ENCODE measurements at regions not wholly inside any gene's neighbourhood (a gene's known extent, or its start where the extent isn't known, plus 50 kb on each side); places are given as distances from the start of the nearest gene placed in this dataset.

GRCh38 chr7:120091807-120092206, 181.2 kb upstream of the KCND2 start:
- no peaks in the 10 kb centered on the region for H3K9me3 Mint-ChIP-seq (ENCODE audit: unreplicated experiment)
- H3K4me1 Mint-ChIP-seq (ENCODE audit: unreplicated experiment) = peaks cover 18% of the 10 kb centered on the region
- TF ChIP-seq CTCF (IDR thresholded peaks at IDR 0.05) = no peak
- no peak overlapping the region for H3K4me3 Mint-ChIP-seq (ENCODE audit: unreplicated experiment)
- no peak for DNase-seq (ENCODE audit: extremely low spot score, unreplicated experiment)
- no peaks in the 10 kb centered on the region for H3K36me3 Mint-ChIP-seq (ENCODE audit: unreplicated experiment)
- no peak overlapping the region for H3K27ac Mint-ChIP-seq (ENCODE audit: unreplicated experiment)
- H3K27me3 Mint-ChIP-seq (ENCODE audit: unreplicated experiment) = peaks cover 2% of the 10 kb centered on the region

- Mint-ChIP-seq H3K9me3 (ENCODE audit: unreplicated experiment) (no peaks in the 10 kb centered on the region), H3K27me3 (ENCODE audit: unreplicated experiment) (peaks cover 2% of the 10 kb centered on the region), H3K4me1 (ENCODE audit: unreplicated experiment) (peaks cover 2% of the 10 kb centered on the region), H3K4me3 (ENCODE audit: unreplicated experiment) (no peak overlapping the region), H3K36me3 (ENCODE audit: unreplicated experiment) (no peaks in the 10 kb centered on the region), H3K27ac (ENCODE audit: unreplicated experiment) (no peak overlapping the region)
- no peak for TF ChIP-seq CTCF (IDR thresholded peaks at IDR 0.05)
- no peak for DNase-seq (ENCODE audit: extremely low spot score, unreplicated experiment)
These were observed 176.0 kb upstream of the KCND2 start for GRCh38 chr7:120097020-120097419.

GRCh38 chr7:120097774-120098173, 175.2 kb upstream of the KCND2 start:
- peaks cover 2% of the 10 kb centered on the region for H3K4me1 Mint-ChIP-seq (ENCODE audit: unreplicated experiment)
- no peak overlapping the region for H3K27ac Mint-ChIP-seq (ENCODE audit: unreplicated experiment)
- no peaks in the 10 kb centered on the region for H3K9me3 Mint-ChIP-seq (ENCODE audit: unreplicated experiment)
- no peak for DNase-seq (ENCODE audit: extremely low spot score, unreplicated experiment)
- no peaks in the 10 kb centered on the region for H3K27me3 Mint-ChIP-seq (ENCODE audit: unreplicated experiment)
- no peak for TF ChIP-seq CTCF (IDR thresholded peaks at IDR 0.05)
- H3K36me3 Mint-ChIP-seq (ENCODE audit: unreplicated experiment) = no peaks in the 10 kb centered on the region
- no peak overlapping the region for H3K4me3 Mint-ChIP-seq (ENCODE audit: unreplicated experiment)

- Mint-ChIP-seq H3K27me3 (ENCODE audit: unreplicated experiment) (no peaks in the 10 kb centered on the region), H3K9me3 (ENCODE audit: unreplicated experiment) (peaks cover 13% of the 10 kb centered on the region), H3K27ac (ENCODE audit: unreplicated experiment) (no peak overlapping the region), H3K4me1 (ENCODE audit: unreplicated experiment) (no peaks in the 10 kb centered on the region), H3K36me3 (ENCODE audit: unreplicated experiment) (peaks cover 3% of the 10 kb centered on the region), H3K4me3 (ENCODE audit: unreplicated experiment) (no peak overlapping the region)
- DNase-seq (ENCODE audit: extremely low spot score, unreplicated experiment) = no peak
- TF ChIP-seq CTCF (IDR thresholded peaks at IDR 0.05) = no peak
These were observed 164.6 kb upstream of the KCND2 start for GRCh38 chr7:120108376-120108775.

GRCh38 chr7:120110169-120110568, 162.8 kb upstream of the KCND2 start:
- Mint-ChIP-seq H3K27ac (ENCODE audit: unreplicated experiment) (no peak overlapping the region), H3K9me3 (ENCODE audit: unreplicated experiment) (peaks cover 13% of the 10 kb centered on the region), H3K4me1 (ENCODE audit: unreplicated experiment) (no peaks in the 10 kb centered on the region), H3K4me3 (ENCODE audit: unreplicated experiment) (no peak overlapping the region), H3K36me3 (ENCODE audit: unreplicated experiment) (peaks cover 3% of the 10 kb centered on the region), H3K27me3 (ENCODE audit: unreplicated experiment) (no peaks in the 10 kb centered on the region)
- no peak for TF ChIP-seq CTCF (IDR thresholded peaks at IDR 0.05)
- no peak for DNase-seq (ENCODE audit: extremely low spot score, unreplicated experiment)
